GM18508 (cell line): ENCODE measurements at regions not wholly inside any gene's neighbourhood (a gene's known extent, or its start where the extent isn't known, plus 50 kb on each side); places are given as distances from the start of the nearest gene placed in this dataset.
"Not testable (repeated sequence)": the region's sequence is repeated elsewhere in the genome, so short reads cannot be mapped to it uniquely, and the experiment has no call there.

Source experiments
- ATAC-seq: cut with Tn5 transposase; IDR thresholded peaks from one replicate; pipeline ENCODE4 v1.9.1; 2021; ENCODE audit warnings: moderate number of reproducible peaks; ENCODE audit not compliant: insufficient read depth, unreplicated experiment

DNA sequence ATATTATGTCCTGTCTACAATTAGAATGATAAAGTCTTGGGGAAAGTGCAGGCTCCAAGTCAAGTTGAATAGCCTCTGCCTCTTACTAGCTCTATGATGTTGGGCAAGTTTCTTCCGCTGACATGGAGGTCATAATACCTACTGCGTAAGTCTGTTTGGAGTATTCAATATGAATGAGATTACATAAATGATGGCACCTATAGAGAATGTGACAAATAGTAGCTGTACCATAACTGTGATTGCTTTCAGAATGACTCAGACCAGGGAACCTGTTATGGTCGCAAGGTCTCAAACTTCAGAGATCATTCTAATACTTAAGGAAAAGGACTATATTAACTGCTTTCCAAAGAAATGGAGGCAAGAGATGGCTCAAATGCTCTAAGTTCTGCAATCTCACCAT lies 94.0 kb upstream of the ABCA1 start:
- no peak for ATAC-seq

DNA sequence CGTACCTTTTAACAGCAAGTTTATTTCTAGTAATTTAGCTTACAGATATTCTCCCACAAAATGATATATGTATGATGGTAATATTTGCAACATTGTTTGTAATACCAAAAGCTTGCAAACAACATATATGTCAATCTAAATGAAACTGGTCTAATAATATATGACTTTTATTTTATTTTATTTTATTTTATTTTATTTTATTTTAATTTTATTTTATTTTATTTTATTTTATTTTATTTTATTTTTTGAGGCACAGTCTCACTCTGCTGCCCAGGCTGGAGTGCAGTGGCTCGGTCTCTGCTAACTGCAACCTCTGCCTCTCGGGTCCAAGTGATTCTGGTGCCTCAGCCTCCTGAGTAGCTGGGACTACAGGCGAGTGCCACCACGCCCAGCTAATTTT lies 94.6 kb upstream of the ABCA1 start:
- ATAC-seq = not testable (repeated sequence)

DNA sequence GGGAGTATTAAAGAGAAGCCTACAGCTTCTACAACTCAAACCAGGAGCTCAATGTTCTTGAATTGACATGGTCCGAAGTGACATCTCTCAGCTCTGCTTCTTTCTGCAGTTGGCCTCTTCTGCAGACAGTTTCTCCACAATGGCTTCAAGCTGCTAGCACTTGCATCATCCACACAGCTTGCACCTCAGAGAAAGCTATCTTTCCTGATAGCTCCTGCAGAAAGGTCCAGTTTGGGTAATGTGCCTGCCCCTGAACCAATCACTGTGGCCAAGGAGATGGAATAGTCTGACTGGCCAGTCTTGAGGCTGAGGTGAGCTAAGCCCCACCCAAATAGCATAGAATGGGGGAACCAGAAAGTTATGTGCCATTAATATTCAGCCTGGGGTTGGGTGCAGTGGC lies 95.8 kb upstream of the ABCA1 start:
- ATAC-seq = no peak

DNA sequence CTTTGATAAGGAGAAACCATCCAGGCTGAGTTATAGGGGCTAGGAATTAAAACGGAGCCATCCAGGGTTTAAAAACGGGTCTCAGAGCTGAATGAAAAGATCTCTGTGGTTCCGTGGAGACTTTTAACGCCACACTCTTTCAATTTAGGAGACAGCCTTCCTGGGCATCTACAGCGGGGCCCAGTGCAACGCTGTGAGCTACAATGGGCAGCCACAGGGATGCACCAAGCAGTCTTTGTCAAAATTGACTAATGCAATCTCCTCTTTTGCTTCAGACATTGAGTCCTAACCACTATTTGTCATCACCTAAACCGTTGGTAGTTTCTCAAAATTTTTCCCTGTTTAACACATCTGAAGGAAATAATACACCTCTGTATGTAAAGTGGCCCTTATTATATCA lies 96.6 kb upstream of the ABCA1 start:
- ATAC-seq = no peak

DNA sequence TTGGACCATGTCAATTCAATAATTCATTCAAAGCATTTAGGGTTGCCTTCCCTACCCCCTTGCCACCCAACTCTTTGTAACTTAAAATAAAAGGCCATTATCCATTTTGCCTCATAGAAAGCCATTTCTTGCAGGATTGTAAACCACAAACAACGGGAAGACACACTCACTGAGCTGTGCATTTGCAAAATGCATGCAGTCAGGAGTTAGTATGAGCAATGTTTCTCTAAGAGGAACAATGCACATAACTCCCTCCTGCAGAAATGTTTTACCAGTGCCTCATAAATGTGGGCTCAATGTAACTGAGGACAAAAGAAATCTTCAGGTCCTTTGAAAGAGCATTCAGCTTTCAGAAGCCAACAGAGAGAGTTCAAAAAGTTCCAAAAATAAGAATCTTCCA lies 98.5 kb upstream of the ABCA1 start:
- no peak for ATAC-seq

DNA sequence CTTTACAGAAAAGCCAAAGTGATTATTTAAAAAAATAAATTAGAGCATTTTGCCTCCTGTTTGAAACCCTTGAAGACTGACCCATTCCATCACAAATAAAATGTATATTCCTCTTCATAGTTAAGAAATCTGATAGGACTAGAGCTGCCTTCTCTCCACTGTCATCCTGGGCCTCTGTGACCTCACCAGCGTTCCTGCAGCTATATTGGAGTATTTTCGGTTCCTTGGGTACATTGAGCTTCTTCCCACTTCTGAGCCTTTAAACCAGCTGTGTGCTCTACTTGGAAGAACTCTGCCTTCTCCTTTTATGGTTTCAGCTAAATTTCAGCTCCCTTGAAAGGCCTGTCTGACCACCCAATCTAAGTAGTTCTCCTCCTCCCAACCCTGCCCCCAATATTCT lies 99.1 kb upstream of the ABCA1 start:
- ATAC-seq = no peak

DNA sequence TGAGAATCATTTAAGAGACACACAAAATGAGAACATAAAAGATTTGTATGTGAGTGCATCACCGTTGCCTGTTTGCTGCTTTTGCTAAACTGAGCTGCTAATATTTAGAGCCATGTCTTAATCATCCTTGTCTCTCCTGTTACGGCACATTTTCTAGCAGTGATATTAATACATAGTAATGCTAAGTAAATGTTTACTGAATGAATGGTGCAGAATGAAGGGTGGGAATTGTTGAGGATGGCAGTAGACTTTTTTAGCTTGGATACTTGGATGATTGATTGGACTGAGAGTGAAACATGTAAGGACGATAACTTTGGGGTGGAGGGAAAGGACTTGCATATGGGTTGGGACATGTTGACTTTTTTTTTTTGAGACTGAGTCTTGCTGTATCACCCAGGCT lies 102.3 kb upstream of the ABCA1 start:
- ATAC-seq = no peak

DNA sequence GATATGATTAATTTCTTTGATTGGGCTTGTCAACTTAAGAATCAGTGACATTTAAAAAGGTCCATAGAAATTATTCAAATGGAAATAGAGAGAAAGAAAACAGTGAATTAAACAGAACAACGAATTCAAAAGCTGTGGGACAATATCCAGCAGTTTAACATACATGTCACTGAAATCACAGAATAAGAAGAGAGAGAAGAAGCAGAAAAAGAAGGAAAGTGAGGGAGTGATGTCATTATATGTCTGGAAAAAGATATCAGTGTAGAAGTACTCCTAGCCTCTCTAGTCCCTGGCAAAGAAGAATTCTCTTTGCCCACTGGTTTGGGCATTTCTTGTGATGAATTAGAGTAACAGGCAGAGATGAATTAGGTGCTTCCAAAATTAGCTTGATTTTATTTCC lies 109.2 kb upstream of the ABCA1 start:
- ATAC-seq = no peak

DNA sequence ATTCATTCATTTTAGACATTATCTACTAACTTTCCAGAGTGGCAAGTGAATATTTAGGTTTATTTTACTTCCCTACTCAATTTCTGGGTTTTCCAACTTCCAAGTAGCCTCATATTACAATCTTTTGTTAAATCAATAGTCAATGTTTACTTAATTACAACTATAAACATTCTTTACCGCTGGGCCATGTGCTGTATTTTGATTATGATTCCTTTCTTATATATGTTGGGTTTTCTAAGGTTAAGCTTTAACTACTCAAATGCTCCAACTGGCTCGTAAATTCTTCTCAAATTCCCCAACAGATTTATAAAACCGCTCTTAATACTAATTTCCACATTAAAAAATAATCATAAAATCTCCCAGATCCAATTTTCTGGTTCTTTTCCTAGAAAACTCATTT lies 110.1 kb upstream of the ABCA1 start:
- ATAC-seq = no peak

DNA sequence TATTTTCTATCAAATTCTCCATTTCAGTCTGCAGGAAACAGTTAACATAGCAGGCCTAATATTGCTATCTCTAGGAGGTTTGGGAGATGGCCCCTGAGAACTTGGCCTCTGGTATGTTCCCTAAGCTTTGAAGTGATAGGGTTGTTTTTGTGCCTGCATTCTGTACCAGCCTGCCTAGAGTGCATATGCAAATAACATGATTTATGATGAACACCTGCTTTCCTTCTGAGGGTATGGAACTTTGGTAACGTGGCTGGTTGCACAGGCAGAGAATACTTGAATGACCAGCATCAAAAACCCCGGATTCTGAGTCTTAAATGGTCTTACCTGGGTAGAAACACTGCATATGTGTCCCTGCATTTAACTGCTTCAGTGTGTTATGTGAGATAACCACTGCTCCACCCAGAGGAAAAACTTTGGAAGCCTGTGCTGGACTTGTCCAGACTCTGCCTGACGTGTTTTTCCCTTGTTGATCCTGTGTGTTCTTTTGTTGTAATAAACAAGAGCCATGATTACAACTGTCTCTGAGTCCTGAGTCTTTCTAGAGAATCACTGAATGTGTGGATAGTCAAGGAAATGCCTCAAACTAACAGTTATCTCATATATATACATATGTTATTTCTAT lies 111.3 kb upstream of the ABCA1 start:
- no peak for ATAC-seq

DNA sequence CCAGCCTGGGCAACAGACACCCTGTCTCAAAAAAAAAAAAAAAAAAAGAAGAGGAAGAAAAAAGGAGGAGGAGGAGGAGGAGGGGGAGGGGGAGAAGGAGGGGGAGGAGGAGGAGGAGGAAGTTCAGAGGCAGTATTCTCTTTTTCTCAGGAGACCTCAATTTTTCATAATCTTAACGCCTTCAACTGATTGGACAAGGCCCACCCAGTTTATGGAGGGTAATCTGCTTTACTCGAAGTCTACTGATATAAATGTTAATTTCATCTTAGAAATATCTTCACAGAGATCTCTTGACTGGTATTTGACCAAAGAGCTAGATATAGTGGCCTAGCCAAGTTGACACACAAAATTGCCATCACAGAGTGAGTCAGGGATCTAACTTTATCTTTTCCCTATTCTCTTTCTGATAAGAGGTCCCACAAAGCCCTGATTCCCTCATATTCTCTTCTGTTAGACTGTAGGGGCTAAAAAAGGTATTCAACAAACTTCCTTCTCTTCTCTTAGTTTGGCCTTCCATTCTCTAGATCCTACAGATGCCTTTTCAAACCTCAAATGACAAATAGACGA lies 115.5 kb upstream of the ABCA1 start:
- no peak for ATAC-seq

DNA sequence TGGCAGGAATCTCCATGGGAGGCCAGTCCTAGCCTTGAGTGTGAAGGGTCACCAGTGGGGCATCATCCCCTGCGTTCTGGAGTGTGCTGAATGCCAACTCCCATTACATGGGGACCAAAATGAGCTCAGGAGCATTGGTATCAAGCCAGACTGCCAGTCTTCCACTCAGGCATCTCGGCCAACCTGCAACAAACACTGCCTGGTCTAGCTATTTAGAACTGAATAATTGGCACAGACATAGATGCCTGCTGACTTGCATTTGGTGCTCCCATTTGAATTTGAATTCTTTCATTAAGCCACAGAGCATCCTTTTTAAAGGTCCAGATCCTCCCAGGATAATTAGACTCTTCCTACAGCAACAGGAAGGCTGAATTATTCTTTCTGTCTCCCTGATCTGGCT lies 116.6 kb upstream of the ABCA1 start:
- ATAC-seq = no peak

DNA sequence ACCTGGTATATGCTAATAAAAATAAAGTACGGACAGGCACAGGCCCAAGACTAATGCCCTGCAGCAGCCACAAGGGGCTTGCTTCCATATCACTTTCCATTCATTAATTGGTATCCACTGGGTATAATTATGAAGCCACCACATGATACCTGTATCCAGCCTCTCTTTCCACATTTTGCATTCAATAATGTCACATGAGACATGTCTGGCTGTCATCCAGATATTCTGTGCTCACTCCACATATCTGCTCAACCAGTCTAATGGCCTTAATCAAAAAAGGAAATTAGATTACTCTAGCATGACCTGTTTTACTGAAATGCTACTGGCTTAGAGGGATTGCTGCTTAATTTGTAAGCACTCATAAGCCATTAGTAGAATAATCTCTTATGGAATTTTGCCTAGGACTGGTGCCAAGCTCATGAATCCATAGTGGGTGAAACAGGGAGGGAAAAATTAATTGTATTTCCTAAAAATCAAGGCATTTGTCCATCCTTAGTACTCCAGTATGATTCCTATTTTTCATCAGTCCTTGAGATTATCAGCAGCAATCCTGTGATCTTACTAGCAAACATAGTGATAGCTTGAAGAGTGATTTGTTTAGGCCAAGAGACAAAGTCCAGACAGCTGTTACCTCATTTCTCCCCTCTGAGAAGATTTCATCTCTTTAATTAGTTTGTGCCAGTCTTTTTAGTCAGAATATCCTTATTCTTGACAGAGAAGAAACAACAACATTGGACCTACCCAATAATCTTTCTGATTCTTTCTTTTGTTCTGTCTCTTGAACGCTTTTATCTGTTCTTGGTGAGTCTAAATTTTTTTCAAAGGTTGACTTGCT lies 119.2 kb upstream of the ABCA1 start:
- no peak for ATAC-seq

DNA sequence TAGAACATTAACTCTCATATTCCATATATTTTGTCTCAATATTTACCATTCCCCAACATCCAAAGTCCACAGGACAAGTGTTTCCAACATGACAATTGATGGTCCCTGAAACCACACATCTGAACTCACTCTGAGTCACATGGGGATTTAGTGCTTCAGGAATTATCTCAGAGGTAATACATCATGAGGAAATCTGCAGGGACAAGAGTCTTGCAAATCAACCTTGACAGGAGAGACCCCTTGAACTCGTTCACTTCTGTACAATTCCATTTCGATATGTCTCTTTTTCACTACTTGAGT lies 119.7 kb upstream of the ABCA1 start:
- ATAC-seq = no peak

DNA sequence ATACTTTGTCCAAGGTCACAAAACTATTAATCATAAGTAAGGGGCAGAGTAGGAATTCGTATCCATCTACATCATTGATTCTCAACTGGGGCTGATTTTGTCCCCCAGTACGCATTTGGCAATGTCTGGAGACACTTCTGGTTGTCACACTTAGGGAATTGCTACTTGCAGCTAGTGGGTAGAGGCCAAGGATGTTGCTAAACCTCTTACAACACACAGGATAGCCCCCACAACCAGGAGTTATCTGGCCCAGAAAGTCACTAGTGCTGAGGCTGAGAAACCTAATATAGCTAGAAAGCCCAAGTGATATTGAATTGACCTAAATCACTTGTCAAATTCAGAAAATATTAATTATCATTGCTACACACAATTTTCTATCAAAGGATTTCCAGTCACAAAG lies 120.4 kb upstream of the ABCA1 start:
- no peak for ATAC-seq

DNA sequence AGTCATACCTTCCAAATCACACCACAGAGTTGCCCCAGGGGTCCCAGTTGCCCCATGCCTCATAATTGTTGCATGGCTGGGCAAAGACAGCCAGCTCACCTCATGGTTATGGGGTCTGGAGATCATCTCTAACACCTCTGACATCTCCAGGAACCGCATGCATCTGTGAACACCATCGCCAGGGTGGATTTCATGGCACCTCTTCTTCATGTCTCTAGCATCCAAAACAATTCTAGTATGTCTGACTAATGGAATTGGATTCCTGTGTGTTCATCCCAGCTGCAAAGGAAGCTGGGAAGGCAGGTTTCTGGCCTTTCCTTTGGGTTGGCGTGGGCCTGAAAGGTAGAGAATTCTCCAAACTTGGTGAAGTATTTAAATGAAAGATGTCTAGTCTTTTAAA lies 122.3 kb upstream of the ABCA1 start:
- no peak for ATAC-seq

DNA sequence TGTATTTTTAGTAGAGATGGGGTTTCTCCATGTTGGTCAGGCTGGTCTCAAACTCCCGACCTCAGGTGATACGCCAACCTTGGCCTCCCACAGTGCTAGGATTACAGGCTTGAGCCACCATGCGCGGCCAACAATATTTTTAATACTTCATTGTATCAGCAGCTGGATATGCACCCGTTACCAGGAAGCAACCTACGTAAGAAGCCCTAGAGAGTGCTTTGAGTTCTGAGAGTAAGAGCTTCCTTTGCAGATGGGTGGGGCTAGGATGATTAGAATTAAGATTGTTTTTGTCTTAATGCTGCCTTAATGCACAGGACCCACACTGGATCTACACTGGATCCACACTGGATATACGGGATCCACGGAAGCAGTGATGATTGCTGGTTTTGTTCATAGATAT lies 123.9 kb upstream of the ABCA1 start:
- ATAC-seq = no peak

DNA sequence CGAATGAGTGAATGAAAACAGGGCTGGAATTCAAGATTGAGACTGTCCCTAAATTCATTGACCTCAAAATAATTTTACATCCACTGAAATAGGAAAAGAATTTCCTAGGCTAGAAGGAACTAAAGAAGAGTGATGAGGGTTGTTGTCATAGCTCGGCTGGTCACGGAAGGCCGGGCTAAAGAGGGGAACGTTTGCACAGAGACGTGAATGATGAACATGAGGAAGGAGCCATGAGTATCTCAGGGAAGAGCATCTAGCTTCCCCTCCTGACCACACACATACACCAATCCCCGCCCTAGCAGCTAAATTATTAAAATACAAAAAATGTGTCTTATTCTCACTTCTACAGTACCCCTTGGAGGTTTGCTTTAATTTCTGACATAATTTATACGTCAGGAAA lies 124.4 kb upstream of the ABCA1 start:
- ATAC-seq = no peak

DNA sequence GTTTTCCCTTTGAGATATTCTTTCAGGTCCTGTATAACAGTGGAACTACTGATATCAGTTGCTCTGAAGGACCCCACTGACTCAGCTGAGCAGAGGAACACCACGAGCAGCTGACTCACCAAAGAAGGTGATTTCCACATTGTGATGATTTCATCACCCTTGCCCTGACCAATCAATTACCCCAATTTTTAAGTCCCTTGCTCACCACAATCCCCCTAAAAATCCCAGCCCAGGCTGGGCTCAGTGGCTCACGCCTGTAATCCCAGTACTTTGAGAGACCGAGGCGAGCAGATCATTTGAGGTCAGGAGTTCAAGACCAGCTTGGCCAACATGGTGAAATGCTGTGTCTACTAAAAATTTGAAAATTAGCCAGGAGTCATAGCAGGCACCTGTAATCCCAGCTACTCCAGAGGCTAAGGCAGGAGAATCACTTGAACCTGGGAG lies 125.3 kb upstream of the ABCA1 start:
- ATAC-seq = peak; percentile 89

DNA sequence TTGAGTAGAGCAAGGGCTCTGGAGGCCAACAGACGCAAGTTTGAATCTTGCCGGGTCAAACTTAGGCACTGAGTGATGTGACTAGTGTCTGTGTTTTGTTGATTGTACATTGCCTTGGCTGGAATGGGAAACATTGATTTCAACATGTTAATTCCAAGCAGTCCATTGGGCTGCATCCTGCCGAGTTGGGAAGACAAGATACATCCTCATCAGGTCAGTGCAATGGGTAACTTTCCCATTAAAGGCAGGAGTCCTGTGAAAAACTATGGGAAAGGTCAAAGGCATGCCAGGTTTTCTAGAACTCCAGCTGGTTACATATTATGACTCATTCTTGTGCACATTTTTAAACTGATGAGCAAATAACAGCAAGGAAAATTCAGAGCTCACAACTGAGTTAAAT lies 126.5 kb upstream of the ABCA1 start:
- no peak for ATAC-seq

DNA sequence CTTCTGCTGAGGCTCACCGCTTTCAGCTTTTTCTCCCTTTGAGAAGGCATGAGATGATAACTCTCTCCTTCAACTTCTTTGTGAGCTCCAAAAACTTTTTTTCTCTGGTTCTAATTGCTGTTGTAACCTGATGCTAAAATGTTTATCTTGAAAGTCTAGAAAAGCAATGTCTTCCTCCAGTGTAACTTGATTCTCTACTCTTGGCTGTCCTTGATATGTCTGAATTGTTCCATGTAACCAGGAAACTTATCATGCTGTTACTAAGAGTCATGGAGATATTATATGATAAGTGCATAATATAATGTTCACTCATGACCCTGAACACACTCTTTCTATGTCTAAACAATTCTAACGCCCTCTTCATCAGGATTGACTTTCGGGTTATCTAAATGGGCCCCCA lies 128.0 kb upstream of the ABCA1 start:
- no peak for ATAC-seq

DNA sequence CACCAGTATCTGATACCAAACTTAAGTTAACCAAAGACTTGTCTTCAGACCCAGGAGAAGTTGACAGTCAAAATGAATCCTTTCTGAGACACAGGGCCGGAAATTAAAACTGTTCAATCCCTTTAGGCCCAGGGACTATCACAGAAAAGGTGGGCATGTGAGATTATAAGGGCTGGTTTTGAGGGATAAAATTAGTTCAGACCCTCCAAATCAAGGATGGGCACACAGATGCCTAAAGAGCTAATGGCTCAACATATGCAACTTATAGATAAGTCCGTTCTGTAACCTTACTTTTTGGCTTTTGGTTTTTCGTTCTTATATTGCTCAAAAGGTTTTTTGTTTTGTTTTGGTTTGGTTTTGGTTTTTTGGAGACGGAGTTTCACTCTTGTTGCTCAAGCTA lies 129.6 kb upstream of the ABCA1 start:
- no peak for ATAC-seq
